GM19035 (cell line): ENCODE measurements at regions not wholly inside any gene's neighbourhood (a gene's known extent, or its start where the extent isn't known, plus 50 kb on each side); places are given as distances from the start of the nearest gene placed in this dataset.

Source experiments
- ATAC-seq: cut with Tn5 transposase; IDR thresholded peaks from one replicate; pipeline ENCODE4 v1.9.1; 2021; ENCODE audit not compliant: unreplicated experiment

- no peak for ATAC-seq
Observed at GRCh38 chr16:85307552-85308364, 195.5 kb upstream of the CIBAR2 start.

- no peak for ATAC-seq
Observed at GRCh38 chr16:85308611-85309540, 196.6 kb upstream of the CIBAR2 start.

- no peak for ATAC-seq
Observed at GRCh38 chr16:85309656-85310587, 197.7 kb upstream of the CIBAR2 start.

GRCh38 chr16:85310868-85311585 lies 198.8 kb upstream of the CIBAR2 start:
- no peak for ATAC-seq

- ATAC-seq, result no peak
Observed at GRCh38 chr16:85311741-85312140, 199.5 kb upstream of the CIBAR2 start.

GRCh38 chr16:85312174-85312573 lies 199.9 kb upstream of the CIBAR2 start:
- no peak for ATAC-seq

DNA sequence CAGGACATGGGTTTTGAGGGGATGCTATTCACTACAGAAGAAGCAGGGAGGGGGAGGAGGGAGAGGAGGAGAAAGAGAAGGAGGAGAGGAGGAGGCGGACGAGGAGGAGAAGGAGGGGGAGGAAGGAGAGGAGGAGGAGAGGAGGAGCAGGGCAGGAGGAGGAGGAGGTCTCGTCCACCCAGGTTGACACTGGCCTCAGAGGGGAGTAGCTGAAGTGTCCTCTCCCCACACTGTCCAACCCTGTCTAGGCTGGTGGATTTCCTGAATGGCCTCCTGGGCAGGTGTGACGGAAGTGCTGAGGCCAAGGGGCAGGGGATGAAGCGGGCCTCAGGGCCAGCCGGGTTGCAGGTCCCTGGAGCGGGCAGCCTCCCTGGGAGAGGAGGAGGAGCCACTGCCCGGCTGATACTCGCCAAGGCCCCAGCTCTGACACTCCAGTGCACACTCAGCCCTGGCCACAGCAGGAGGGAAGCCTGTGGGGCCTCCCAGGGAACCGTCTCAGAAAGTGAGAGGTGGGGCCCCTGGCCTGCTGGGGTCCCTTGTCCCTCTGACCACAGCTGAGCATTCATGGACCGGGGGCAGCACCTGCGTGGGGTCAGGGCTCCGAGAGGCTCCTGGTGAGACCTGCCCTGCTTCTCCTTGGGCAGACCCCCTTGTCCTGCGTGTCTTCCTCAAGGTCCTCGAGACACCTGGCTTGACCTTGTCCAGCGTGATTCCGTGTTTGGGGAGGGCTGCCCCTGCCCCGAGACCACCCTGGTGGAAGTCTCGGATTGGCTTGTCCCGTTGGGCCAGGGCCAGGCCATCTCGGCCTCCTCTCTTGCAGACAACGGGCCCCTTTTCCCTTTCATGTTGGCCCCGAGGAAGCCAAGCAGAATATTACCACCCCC lies 200.6 kb upstream of the CIBAR2 start:
- ATAC-seq, result no peak

DNA sequence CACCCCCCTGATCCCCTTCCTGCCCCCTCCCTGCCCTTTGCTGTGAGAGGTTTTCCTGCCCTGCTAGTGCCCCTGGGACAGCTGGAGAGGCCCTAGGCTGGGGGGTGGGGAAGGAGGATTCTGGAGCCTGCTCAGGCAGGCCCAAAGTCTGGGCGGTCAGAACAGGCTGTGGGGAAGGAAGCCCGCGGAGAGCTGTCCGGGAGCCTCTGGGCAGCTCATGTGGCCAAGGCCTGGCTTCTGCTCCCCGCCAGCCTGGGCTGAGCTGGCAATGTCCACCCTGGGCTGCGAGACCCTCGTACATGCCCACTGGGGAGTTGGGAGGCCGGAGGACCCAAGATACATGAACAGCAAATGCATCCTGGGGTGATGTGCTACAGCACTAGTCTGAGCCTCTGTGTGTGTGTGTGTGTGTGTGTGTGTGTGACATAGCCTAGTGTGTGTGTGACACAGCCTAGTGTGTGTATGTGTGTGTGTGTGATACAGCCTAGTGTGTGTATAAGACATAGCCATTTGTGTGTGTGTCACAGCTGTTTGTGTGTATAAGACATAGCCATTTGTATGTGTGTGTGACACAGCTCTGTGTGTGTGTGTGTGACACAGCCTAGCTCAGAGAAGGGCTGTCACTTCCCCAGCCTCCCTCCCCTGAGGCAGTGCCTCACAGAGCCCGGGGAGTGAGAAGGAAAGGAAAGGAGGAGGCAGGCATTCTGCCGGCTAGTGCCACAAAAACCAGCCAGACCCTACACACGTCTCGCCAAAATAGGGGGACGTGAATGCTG lies 201.4 kb upstream of the CIBAR2 start:
- no peak for ATAC-seq

DNA sequence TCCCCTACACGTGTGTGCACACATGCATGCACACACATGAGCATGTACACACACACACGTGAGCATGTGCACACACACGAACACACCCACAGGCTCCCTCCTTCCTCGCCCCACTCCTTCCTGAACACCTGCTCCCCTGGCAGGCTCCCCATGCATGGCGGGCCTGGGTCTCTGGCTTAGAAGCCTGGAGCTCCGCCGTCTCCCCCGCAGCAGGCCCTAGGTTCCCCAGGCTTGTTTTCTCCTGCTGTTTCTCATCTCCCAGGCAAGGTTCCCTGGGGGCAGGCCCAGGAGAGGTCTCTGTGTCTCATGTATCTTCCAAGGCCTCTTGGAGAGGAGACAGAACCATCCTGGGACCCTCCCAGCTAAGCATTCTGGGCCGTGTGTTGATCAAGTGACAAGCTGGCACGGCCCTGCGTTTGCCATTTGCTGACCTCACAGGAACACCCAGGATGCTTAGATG lies 202.3 kb upstream of the CIBAR2 start:
- ATAC-seq, result no peak

- no peak for ATAC-seq
Observed at GRCh38 chr16:85315866-85316265, 203.6 kb upstream of the CIBAR2 start.

- no peak for ATAC-seq
Observed at GRCh38 chr16:85316321-85316919, 204.1 kb upstream of the CIBAR2 start.

DNA sequence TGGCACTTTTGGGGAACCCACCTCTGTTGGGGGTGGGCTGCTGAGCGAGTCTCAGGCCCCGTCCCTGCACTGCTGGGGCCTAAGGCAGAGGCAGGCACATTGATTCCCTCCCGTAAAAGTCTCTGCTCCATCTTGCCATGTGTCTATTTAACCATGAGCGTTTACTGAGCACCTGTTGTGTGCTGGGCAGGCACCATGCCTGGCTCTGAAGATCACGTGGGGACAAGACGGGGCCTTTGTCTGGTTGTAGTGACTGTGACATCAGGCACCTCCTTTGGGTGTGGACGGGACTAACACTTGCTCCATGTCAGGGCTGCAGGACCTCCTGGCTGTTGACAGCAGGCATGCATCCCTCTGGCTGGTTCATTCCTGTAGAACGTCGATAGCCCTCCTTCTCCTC lies 204.7 kb upstream of the CIBAR2 start:
- no peak for ATAC-seq

- ATAC-seq, result no peak
Observed at GRCh38 chr16:85317704-85318103, 205.4 kb upstream of the CIBAR2 start.

- ATAC-seq, result no peak
Observed at GRCh38 chr16:85319208-85319983, 207.1 kb upstream of the CIBAR2 start.

DNA sequence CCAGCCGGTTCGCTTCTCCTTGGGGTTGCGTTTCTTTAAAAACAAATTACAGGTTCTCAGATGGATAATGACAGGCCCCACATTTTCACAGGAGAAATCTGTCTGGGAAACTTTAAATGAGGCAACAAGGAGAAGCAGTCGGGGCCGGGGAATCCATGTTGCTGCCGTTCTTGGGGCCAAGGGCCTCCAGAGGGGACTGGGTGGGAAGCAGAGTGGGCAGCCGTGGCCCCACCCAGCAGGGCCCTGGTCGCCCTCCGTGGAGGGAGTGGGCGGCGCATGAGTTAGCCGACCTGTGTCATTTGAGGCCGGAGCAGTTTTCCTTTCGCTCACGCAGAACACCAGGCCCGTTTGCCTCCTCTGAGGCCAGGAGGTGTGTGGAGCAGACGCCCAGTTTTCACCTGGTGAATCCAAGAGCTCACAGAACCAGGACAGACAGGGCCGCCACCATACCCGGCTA lies 207.7 kb upstream of the CIBAR2 start:
- ATAC-seq, result no peak

DNA sequence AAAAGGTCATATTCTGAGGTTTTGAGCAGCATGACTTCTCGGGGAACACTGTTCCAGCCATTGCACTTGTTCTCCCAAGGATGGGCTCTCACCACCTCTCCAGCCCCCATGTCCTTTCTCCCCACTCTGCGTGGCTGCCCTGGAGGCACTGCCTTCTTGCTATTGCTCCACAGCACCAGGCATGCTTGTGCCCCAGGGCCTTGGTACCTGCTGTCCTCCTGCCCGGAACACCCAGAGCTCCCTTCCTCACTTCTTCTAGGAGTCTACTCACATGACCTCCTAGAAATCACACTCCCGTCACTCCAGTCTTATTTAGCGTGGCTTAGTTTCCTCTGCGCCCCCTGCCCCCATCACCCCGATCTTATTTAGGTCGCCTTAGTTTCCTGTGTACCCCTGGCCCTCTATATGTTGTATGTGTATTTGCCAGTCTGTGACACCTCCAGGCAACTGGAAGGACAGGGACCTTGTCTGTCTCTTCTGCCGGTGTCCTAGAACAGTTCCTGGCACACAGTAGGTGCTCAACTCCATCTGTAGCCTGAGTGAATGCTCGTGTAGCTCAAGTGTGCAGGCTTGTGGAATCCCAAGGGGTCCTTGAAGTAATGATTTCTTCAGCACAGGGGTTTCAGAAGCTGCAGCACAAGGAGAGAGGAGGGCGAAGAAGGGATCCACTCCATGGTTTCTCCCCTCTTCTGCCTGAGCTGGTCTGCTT lies 208.6 kb upstream of the CIBAR2 start:
- no peak for ATAC-seq
